ENCODE measurements at regions not wholly inside any gene's neighbourhood (a gene's known extent, or its start where the extent isn't known, plus 50 kb on each side); places are given as distances from the start of the nearest gene placed in this dataset.

DNA sequence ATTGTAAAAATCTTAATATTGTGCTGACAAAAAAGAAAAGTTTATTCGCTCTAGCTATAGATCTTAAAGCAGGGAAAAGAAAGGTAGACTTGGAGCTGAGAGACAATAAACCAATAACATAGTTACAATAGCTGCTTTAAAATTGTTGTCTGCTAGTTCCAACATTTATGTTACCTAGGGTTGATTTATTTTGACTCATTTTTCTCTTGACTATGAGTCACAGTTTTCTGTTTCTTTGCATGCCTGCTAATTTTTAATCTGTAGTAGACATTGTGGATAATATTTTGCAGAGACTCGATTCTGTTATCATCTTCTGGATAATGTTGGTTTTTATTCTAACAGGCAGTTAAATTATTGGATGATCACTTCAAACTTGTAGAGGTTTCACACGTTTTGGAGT lies 83.1 kb upstream of the TRPC6 start:
- intact Hi-C loops (cut with DNase I), result no loop called here
- no peaks in the 10 kb centered on the region for H3K36me3 ChIP-seq
- no peaks in the 10 kb centered on the region for H3K27me3 ChIP-seq (replicated peaks; ENCODE audit: insufficient read depth)
- no peak overlapping the region for H3K27ac ChIP-seq
- no peaks in the 10 kb centered on the region for H3K4me1 ChIP-seq (replicated peaks)
- no peaks in the 10 kb centered on the region for H3K9me3 ChIP-seq
- TF ChIP-seq, protein P1, sequence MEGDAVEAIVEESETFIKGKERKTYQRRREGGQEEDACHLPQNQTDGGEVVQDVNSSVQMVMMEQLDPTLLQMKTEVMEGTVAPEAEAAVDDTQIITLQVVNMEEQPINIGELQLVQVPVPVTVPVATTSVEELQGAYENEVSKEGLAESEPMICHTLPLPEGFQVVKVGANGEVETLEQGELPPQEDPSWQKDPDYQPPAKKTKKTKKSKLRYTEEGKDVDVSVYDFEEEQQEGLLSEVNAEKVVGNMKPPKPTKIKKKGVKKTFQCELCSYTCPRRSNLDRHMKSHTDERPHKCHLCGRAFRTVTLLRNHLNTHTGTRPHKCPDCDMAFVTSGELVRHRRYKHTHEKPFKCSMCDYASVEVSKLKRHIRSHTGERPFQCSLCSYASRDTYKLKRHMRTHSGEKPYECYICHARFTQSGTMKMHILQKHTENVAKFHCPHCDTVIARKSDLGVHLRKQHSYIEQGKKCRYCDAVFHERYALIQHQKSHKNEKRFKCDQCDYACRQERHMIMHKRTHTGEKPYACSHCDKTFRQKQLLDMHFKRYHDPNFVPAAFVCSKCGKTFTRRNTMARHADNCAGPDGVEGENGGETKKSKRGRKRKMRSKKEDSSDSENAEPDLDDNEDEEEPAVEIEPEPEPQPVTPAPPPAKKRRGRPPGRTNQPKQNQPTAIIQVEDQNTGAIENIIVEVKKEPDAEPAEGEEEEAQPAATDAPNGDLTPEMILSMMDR (IDR thresholded peaks at IDR 0.05), result no peak
- TF ChIP-seq POLR2AphosphoS5 (IDR thresholded peaks at IDR 0.05), result no peak
- no peak for TF ChIP-seq POLR2A (IDR thresholded peaks at IDR 0.05)
- H3K4me3 ChIP-seq, result no peak overlapping the region
- DNase-seq (ENCODE audit: low spot score), result no peak
- WGBS, result 85% methylated on average over 3 of the region's 3 CpGs

DNA sequence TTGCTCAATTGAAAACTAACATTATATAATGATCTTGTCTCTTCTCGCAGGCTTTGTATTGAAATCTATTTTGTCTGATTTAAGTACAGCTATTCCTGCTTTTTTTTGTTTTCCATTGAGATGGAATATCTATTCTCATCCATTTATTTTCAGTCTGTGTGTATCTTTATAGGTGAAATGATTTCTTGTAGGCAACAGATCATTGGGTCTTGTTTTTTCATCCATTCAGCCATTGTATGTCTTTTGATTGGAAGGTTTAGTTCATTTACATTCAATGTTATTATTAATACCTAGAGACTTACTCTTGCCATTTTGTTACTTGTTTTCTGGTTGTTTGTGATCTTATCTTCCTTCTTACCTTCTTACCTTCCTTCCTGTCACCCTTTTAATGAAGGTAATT lies 77.8 kb upstream of the TRPC6 start:
- no peaks in the 10 kb centered on the region for H3K36me3 ChIP-seq
- no peaks in the 10 kb centered on the region for H3K4me1 ChIP-seq (replicated peaks)
- intact Hi-C loops (cut with DNase I), result no loop called here
- no peaks in the 10 kb centered on the region for H3K27me3 ChIP-seq (replicated peaks; ENCODE audit: insufficient read depth)
- DNase-seq (ENCODE audit: low spot score), result no peak
- no peak overlapping the region for H3K27ac ChIP-seq
- TF ChIP-seq POLR2A (IDR thresholded peaks at IDR 0.05) (no peak), POLR2AphosphoS5 (IDR thresholded peaks at IDR 0.05) (no peak)
- TF ChIP-seq, protein P1 (IDR thresholded peaks at IDR 0.05), result no peak
- WGBS, result 93% methylated on average over 1 of the region's 1 CpG
- H3K4me3 ChIP-seq, result no peak overlapping the region
- no peaks in the 10 kb centered on the region for H3K9me3 ChIP-seq

All from prostate gland (tissue), 2 donors.